ENCODE measurements at regions not wholly inside any gene's neighbourhood (a gene's known extent, or its start where the extent isn't known, plus 50 kb on each side); places are given as distances from the start of the nearest gene placed in this dataset.
"Not testable (repeated sequence)": the region's sequence is repeated elsewhere in the genome, so short reads cannot be mapped to it uniquely, and the experiment has no call there.

GRCh38 chr10:121242741-121243608, 355.3 kb downstream of the FGFR2 start:
- DNase-seq: peak; percentile 3 to 51

DNA sequence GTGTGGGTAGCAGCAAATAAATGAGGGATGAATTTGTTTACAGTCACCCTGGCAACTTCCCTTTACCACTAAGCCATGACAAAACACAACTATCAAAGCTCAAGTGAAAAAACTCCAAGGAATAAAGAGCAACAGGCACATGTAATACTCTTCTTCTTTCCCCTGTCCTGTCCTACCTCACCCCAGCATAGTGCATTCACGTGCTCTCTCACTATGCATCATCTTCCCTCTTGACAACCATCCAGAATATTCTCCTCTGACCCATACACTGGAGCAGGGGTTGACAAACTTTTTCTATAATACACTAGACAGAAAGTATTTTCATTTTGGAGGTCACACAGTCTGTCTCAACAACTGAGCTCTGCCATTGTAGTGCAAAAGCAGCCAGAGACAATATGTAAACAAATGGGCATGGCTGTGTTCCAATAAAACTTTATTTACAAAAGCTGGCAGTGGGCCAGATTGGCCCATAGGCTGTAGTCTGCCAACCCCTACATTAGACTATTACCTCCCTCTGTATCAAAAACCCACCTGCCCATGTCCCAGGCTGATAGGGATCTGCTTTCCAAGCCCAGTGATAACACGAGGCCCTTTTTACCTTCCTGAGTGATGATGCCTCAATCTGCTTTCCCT, 354.5 kb downstream of the FGFR2 start:
- DNase-seq: peak in 1 of 2 donors; percentile 12

GRCh38 chr10:121244818-121245217, 353.4 kb downstream of the FGFR2 start:
- no peak for DNase-seq

DNA sequence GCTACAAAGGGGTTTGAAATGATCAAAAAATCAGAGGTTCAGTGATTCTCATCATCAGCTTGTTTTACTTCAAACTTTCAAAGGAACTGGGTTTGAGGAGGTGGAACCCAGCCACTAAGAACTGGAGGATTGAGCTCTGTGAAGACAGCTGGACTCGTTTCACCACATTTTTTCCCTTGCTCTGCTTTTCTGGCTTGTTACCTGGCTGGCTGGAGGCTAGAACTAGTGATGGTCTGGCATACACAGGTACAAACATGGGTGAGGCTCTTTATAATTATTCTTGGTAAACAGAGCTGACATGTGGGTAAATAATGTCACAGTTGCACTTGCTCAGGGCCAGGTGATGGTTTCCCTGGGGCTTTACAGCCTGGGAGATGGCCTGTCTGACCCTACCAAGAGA, 352.5 kb downstream of the FGFR2 start:
- no peak for DNase-seq

DNA sequence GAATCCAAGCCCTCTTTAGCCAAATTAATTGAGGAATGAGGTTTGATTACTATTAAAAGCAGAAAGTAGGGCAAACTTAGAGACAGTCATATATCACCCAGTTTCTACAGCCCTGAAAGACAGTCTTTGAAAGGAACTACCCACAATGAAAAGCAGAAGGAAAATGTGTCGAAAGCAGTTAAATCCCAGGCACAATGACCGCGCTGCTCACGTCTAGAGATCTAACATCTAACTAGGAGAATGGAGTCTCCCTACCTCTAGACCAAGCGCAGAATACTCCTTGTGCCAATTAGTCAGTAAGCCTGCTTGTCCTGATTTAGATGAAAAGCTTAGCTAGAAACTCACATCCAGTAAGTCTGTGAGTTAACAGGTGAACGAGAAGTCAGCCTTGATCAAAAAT, 350.0 kb downstream of the FGFR2 start:
- peak in 1 of 2 donors; percentile 42 for DNase-seq

GRCh38 chr10:121250995-121251764, 347.1 kb downstream of the FGFR2 start:
- DNase-seq: no peak

DNA sequence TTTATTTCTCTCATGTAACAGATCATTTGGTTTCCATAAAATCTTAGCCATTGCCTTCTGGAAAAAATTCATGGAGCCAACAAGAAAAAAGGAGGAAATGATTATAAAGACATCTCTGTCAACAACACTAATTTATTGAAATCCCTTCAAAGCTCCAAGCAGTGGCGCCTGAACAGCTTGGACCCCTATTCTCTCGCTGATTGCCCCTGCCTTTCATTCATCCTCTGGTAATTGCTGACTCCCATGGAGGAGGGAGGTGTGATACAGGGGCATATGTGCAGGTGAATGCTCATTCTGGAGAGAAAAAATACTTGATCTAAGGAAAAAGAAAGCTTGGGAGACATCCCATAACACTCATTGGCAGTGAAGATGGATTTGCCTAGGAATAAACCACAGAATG, 345.5 kb downstream of the FGFR2 start:
- no peak for DNase-seq

GRCh38 chr10:121260377-121260776, 337.9 kb downstream of the FGFR2 start:
- peak; percentile 71 to 74 for DNase-seq

- DNase-seq: no peak
Measured at GRCh38 chr10:121261665-121262064, 336.6 kb downstream of the FGFR2 start.

GRCh38 chr10:121262774-121263430, 335.3 kb downstream of the FGFR2 start:
- peak in 1 of 2 donors; percentile 9 for DNase-seq

- DNase-seq: no peak
Measured at GRCh38 chr10:121263431-121263783, 334.8 kb downstream of the FGFR2 start.

GRCh38 chr10:121265360-121266123, 332.7 kb downstream of the FGFR2 start:
- DNase-seq: no peak

GRCh38 chr10:121266370-121266769, 331.9 kb downstream of the FGFR2 start:
- DNase-seq: no peak

GRCh38 chr10:121267236-121268003, 330.8 kb downstream of the FGFR2 start:
- DNase-seq: no peak

- DNase-seq: no peak
Measured at GRCh38 chr10:121268363-121268762, 329.9 kb downstream of the FGFR2 start.

GRCh38 chr10:121268863-121269432, 329.3 kb downstream of the FGFR2 start:
- no peak for DNase-seq

DNA sequence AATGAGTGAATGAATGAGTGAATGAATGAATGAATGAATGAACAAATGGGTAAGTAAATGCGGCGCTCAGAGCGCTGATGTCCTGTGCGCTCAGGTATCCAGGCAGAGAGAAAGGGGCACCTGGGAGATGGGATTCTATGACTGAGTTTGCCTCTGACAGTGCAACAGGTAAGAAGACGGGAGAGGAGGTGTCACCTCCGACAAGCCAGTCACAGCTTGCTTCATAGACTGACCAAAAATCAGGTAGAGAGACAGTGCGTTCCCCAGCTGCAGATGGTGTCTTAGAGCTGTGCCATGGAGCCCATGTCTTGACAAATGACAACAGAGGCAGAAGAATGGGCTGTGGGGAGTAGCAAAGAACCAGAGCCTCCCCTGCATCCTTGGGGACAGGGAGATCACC, 327.3 kb downstream of the FGFR2 start:
- DNase-seq: no peak

DNA sequence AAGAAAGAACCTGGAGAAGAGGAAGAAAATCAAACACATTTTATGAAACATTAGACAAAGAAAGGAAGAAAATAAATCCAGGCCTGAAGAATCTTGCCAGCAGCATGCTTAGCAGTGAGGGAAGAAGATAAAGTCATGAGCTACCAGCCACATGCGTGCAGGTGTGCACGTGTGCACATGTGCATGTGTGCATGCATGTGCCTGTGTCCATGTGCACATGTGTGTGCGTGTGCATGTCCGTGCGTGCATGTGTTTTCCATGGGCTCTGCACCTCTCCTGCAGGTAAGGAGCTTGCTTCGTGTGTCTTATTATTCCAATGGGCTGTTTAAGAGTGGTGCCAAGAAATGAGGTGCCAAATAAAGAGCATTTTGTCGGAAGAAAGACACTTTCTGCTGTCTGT, 322.2 kb downstream of the FGFR2 start:
- no peak for DNase-seq

- DNase-seq: no peak
Measured at GRCh38 chr10:121276822-121277221, 321.4 kb downstream of the FGFR2 start.

DNA sequence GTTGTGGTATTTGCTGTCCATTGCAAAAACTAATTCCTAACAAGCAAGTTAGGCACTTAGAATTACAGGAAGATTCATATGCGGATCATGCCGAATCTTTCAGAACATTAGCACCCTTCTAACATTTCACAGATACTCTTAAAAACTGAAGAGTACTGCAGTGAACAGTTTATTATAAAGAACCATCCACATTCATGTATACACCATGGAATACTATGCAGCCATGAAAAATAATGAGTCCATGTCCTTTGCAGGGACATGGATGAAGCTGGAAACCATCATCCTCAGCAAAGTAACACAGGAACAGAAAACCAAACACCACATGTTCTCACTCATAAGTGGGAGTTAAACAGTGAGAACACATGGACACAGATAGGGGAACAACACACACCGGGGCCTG, 319.9 kb downstream of the FGFR2 start:
- not testable (repeated sequence) for DNase-seq

DNA sequence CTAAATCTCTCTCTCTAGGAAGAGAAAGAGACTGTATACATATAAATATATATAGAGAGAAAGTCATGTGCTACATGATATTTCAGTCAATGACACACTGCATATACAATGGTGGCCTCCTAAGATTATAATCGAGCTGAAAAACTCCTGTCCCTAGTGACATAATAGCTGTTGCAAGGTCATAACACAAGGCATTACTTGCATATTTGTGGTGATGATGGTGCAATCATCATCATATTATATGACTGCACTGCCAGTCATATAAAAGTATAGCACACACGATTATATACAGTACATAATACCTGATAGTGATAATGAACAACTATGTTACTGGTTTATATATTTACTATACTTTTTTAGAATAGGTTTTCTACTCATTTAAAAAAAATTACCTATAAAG, 316.7 kb downstream of the FGFR2 start:
- DNase-seq: no peak
